K562 (cell line): ENCODE measurements at regions not wholly inside any gene's neighbourhood (a gene's known extent, or its start where the extent isn't known, plus 50 kb on each side); places are given as distances from the start of the nearest gene placed in this dataset.

ENCODE experiments used
- ATAC-seq: fragments of 200-7000 bp; cut with Tn5 transposase; 3 replicates; pipeline ENCODE4 v1.9.1; 2020; ENCODE audit warnings: moderate library complexity
- BruUV-seq: library from RNA; stranded (reverse); fragments of 400-500 nt; replicated peaks from 2 replicates; lab custom pipeline; 2021; lab: Mats Ljungman, UMichigan
- CTCF ChIA-PET: fragments of 300-600 bp; formaldehyde crosslinking; extraction: SDS; loops from one replicate; lab custom pipeline; 2021; ENCODE audit warnings: low intra/inter-chr PET ratio; lab: Yijun Ruan, JAX
- POLR2A ChIA-PET: fragments of 300-600, 350-650 bp; sonication (Branson Sonifier 250); formaldehyde crosslinking; extraction: SDS; loops from one replicate; lab custom pipeline; 2021; ENCODE audit warnings: antibody characterized with exemption, inconsistent platforms; lab: Yijun Ruan, JAX
- DNase-seq, 4 experiments: peaks; one replicate each; pipeline versions ENCODE4 v3.0.0 to v3.0.0-alpha.2; 2011 to 2018; ENCODE audit warnings: low spot score in 3 of 4, mixed read lengths in 3 of 4; ENCODE audit errors: extremely low read depth in 1 of 4
- FAIRE-seq: peaks from 2 replicates; lab custom pipeline; 2011; peaks lifted over from hg19 to GRCh38; lab: Jason Lieb, UNC
- H2AFZ ChIP-seq: 2 replicates; pipeline ENCODE4 v1.6.0; 2011; ENCODE audit warnings: low read depth, low read length, control low read depth, inconsistent platforms
- H3K27ac ChIP-seq: fragments of 200-600 bp; 3 replicates; pipeline ENCODE4 v1.8.0; 2011; ENCODE audit warnings: low read depth, mild to moderate bottlenecking, control low read depth, inconsistent platforms, low read length, moderate library complexity, mixed read lengths; ENCODE audit errors: extremely low read depth
- H3K27me3 ChIP-seq, 2 experiments: fragments of 300-600 bp in 1 of 2; 2 replicates in 1 of 2; 3 replicates in 1 of 2; pipeline versions ENCODE4 v1.6.0 to v1.8.0; 2011; ENCODE audit warnings: inconsistent platforms in 2 of 2, low read length in 2 of 2, mild to moderate bottlenecking in 1 of 2, mixed read lengths in 1 of 2, moderate library complexity in 1 of 2; ENCODE audit not compliant: control insufficient read depth in 2 of 2, insufficient read depth in 2 of 2
- H3K36me3 ChIP-seq: fragments of 300-600 bp; 3 replicates; pipeline ENCODE4 v1.8.0; 2011; ENCODE audit warnings: mild to moderate bottlenecking, low read length, inconsistent platforms; ENCODE audit not compliant: control insufficient read depth, insufficient read depth
- H3K4me1 ChIP-seq, 2 experiments: fragments of 200-600 bp in 1 of 2; replicated peaks in 1 of 2; 2 replicates in 1 of 2; 3 replicates in 1 of 2; pipeline versions ENCODE4 v1.5.1 to v1.8.0; 2011; ENCODE audit warnings: inconsistent platforms in 2 of 2, low read length in 2 of 2, mild to moderate bottlenecking in 1 of 2, mixed read lengths in 1 of 2, moderate library complexity in 1 of 2; ENCODE audit not compliant: control insufficient read depth in 2 of 2, insufficient read depth in 2 of 2
- H3K4me2 ChIP-seq: 2 replicates; pipeline ENCODE4 v1.6.1; 2011; ENCODE audit warnings: low read length, control low read depth, inconsistent platforms, mixed read lengths; ENCODE audit not compliant: insufficient read depth
- H3K4me3 ChIP-seq: fragments of 200-600 bp; sonication (generic), shearing (Covaris generic); 2 replicates; pipeline ENCODE4 v1.5.1; 2016; ENCODE audit warnings: control low read depth, inconsistent platforms
- H3K79me2 ChIP-seq: fragments of 200-600 bp; 3 replicates; pipeline ENCODE4 v1.8.0; 2011; ENCODE audit warnings: low read length, inconsistent platforms; ENCODE audit not compliant: control insufficient read depth, insufficient read depth
- H3K9ac ChIP-seq, 2 experiments: 2 replicates each; pipeline versions ENCODE4 v1.6.0 to v1.6.1; 2011; ENCODE audit warnings: low read depth in 2 of 2, low read length in 2 of 2, control low read depth in 1 of 2, inconsistent platforms in 1 of 2, mild to moderate bottlenecking in 1 of 2, mixed read lengths in 1 of 2; ENCODE audit not compliant: insufficient read depth in 1 of 2
- H3K9me1 ChIP-seq: one replicate; pipeline ENCODE4 v1.6.0; 2011; ENCODE audit warnings: inconsistent platforms, mild to moderate bottlenecking, low read length, moderate library complexity; ENCODE audit not compliant: control insufficient read depth, insufficient read depth
- H3K9me3 ChIP-seq: replicated peaks from 2 replicates; pipeline ENCODE4 v1.5.1; 2011; ENCODE audit warnings: low read depth, low read length, inconsistent platforms; ENCODE audit not compliant: control insufficient read depth, insufficient read depth
- H4K20me1 ChIP-seq: replicated peaks from 2 replicates; pipeline ENCODE4 v1.6.1; 2011; ENCODE audit warnings: low read length, inconsistent platforms, mixed read lengths; ENCODE audit not compliant: control insufficient read depth, insufficient read depth
- CC2D1A ChIP-seq: fragments of 450-650 bp; IDR thresholded peaks from 2 replicates; pipeline ENCODE4 v1.6.1; 2017; ENCODE audit warnings: mild to moderate bottlenecking
- ESRRB ChIP-seq: fragments of 250-450 bp; sonication (Bioruptor Pico); IDR thresholded peaks from 2 replicates; pipeline ENCODE4 v1.5.0; 2020; ENCODE audit warnings: mild to moderate bottlenecking, moderate library complexity, borderline replicate concordance
- FOXA1 ChIP-seq: fragments of 450-650 bp; IDR thresholded peaks from 2 replicates; pipeline ENCODE4 v1.6.1; 2016; ENCODE audit warnings: mild to moderate bottlenecking, borderline replicate concordance
- NFATC3 ChIP-seq: fragments of 450-650 bp; IDR thresholded peaks from 2 replicates; pipeline ENCODE4 v1.6.1; 2017; ENCODE audit warnings: mild to moderate bottlenecking
- POLR2A ChIP-seq: fragments of 450-650 bp; conservative IDR thresholded peaks from 2 replicates; pipeline ENCODE4 v1.6.1; 2016
- POLR3A ChIP-seq: IDR thresholded peaks from 2 replicates; pipeline ENCODE4 v1.6.1; 2011; ENCODE audit warnings: borderline replicate concordance, mild to moderate bottlenecking, moderate library complexity; ENCODE audit not compliant: insufficient read length, insufficient read depth; ENCODE audit errors: extremely low read depth
- SMAD1 ChIP-seq: fragments of 150-350 bp; IDR thresholded peaks from 2 replicates; pipeline ENCODE4 v1.6.1; 2014; ENCODE audit warnings: low read length, low read depth; ENCODE audit not compliant: partially characterized antibody
- TAF7 ChIP-seq: fragments of 450-650 bp; IDR thresholded peaks from 2 replicates; pipeline ENCODE4 v1.6.1; 2016; ENCODE audit warnings: missing genetic modification characterization, missing compliant biosample characterization
- TFE3 ChIP-seq: fragments of 450-650 bp; formaldehyde crosslinking; IDR thresholded peaks from 2 replicates; pipeline ENCODE4 v1.4.0; 2020; ENCODE audit warnings: mild to moderate bottlenecking, mixed read lengths
- TRIM24 ChIP-seq, 2 experiments: fragments of 450-650 bp; IDR thresholded peaks; 2 replicates each; pipeline ENCODE4 v1.6.1; 2016
- ZBTB7A ChIP-seq: IDR thresholded peaks from 2 replicates; pipeline ENCODE4 v1.6.1; 2011; ENCODE audit warnings: low read depth, mild to moderate bottlenecking, low read length, moderate library complexity, borderline replicate concordance; ENCODE audit not compliant: control insufficient read depth
- ZHX1 ChIP-seq: fragments of 150-350 bp; conservative IDR thresholded peaks from 2 replicates; pipeline ENCODE4 v1.6.1; 2014; ENCODE audit warnings: low read length
- ZNF354B ChIP-seq: fragments of 250-450 bp; sonication (Bioruptor Pico); IDR thresholded peaks from 2 replicates; pipeline ENCODE4 v1.4.0; 2020
- WGBS: fragments of 100-300 bp; shearing (Covaris generic); methylation state at CpG from one replicate; pipeline ENCODE4 v1.1.6; 2016; ENCODE audit warnings: low coverage, mixed read lengths; ENCODE audit not compliant: insufficient coverage; ENCODE audit errors: missing lambda C conversion rate; 5-methylcytosine and 5-hydroxymethylcytosine counted together
- in situ Hi-C: fragments of 300-500 bp; cut with MboI; formaldehyde crosslinking; loops from 4 replicates; pipeline ENCODE4 v1.15.0; 2018; ENCODE audit warnings: inconsistent platforms, mixed read lengths
- intact Hi-C: fragments of 100-400 bp; cut with micrococcal nuclease; formaldehyde crosslinking; loops from 2 replicates; pipeline ENCODE4 v1.14.2; 2022
- TF ChIP-seq, protein P1 (sequence below): fragments of 450-650 bp; IDR thresholded peaks from 2 replicates; pipeline ENCODE4 v1.6.1; 2016; ENCODE audit warnings: missing biosample characterization, missing genetic modification characterization
- TF ChIP-seq, protein P2 (sequence below): fragments of 250-450 bp; sonication (Bioruptor Pico); IDR thresholded peaks from 2 replicates; pipeline ENCODE4 v1.5.1; 2021; ENCODE audit warnings: mild to moderate bottlenecking
- TF ChIP-seq, protein P3 (sequence below): fragments of 250-450 bp; sonication (Bioruptor Pico); IDR thresholded peaks from 2 replicates; pipeline ENCODE4 v1.5.0; 2021
- TF ChIP-seq, protein P4 (sequence below): fragments of 450-650 bp; formaldehyde crosslinking; IDR thresholded peaks from 2 replicates; pipeline ENCODE4 v1.4.0; 2022; ENCODE audit warnings: mild to moderate bottlenecking, moderate library complexity

- intact Hi-C loops = no loop called here
- Histone ChIP-seq H3K36me3 (no peaks in the 10 kb centered on the region), H3K4me1 (no peaks in the 10 kb centered on the region), H3K9me1 (no peaks in the 10 kb centered on the region), H3K27ac (no peak overlapping the region), H3K79me2 (no peaks in the 10 kb centered on the region), H3K4me3 (no peak overlapping the region), H2AFZ (no peak overlapping the region), H3K9me3 (no peaks in the 10 kb centered on the region), H4K20me1 (no peaks in the 10 kb centered on the region), H3K9ac (no peak overlapping the region), H3K27me3 (no peaks in the 10 kb centered on the region), H3K4me2 (no peak overlapping the region)
- DNase-seq (no peak), ATAC-seq (no peak), FAIRE-seq (no peak)
- CTCF ChIA-PET = no interaction called here
- TF ChIP-seq ZBTB7A (no peak), FOXA1 (no peak), TFE3 (no peak), ZNF354B (CRISPR knock-in tag) (no peak), POLR2A (no peak), POLR3A (no peak), TAF7 (no peak), NFATC3 (no peak), TRIM24 (IDR thresholded peaks at IDR 0.05) (no peak), ZHX1 (no peak), SMAD1 (no peak), ESRRB (no peak), CC2D1A (no peak)
- TF ChIP-seq, protein P1, sequence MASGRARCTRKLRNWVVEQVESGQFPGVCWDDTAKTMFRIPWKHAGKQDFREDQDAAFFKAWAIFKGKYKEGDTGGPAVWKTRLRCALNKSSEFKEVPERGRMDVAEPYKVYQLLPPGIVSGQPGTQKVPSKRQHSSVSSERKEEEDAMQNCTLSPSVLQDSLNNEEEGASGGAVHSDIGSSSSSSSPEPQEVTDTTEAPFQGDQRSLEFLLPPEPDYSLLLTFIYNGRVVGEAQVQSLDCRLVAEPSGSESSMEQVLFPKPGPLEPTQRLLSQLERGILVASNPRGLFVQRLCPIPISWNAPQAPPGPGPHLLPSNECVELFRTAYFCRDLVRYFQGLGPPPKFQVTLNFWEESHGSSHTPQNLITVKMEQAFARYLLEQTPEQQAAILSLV (tag) = no peak
- TF ChIP-seq, protein P2, sequence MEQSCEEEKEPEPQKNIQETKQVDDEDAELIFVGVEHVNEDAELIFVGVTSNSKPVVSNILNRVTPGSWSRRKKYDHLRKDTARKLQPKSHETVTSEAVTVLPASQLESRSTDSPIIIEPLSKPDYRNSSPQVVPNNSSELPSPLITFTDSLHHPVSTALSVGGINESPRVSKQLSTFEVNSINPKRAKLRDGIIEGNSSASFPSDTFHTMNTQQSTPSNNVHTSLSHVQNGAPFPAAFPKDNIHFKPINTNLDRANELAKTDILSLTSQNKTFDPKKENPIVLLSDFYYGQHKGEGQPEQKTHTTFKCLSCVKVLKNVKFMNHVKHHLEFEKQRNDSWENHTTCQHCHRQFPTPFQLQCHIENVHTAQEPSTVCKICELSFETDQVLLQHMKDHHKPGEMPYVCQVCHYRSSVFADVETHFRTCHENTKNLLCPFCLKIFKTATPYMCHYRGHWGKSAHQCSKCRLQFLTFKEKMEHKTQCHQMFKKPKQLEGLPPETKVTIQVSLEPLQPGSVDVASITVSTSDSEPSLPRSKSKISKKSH = no peak
- TF ChIP-seq, protein P3, sequence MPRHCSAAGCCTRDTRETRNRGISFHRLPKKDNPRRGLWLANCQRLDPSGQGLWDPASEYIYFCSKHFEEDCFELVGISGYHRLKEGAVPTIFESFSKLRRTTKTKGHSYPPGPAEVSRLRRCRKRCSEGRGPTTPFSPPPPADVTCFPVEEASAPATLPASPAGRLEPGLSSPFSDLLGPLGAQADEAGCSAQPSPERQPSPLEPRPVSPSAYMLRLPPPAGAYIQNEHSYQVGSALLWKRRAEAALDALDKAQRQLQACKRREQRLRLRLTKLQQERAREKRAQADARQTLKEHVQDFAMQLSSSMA (CRISPR knock-in tag) = no peak
- TF ChIP-seq, protein P4, sequence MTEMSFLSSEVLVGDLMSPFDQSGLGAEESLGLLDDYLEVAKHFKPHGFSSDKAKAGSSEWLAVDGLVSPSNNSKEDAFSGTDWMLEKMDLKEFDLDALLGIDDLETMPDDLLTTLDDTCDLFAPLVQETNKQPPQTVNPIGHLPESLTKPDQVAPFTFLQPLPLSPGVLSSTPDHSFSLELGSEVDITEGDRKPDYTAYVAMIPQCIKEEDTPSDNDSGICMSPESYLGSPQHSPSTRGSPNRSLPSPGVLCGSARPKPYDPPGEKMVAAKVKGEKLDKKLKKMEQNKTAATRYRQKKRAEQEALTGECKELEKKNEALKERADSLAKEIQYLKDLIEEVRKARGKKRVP (CRISPR knock-in tag) = no peak
- BruUV-seq = no TSS peak
- in situ Hi-C loops = no loop called here
- WGBS = 0% methylated on average over 2 of the region's 2 CpGs
- POLR2A ChIA-PET = no interaction called here
Measured at GRCh38 chr12:78418919-78419318, 445.7 kb upstream of the SYT1 start.
